LNCaP clone FGC (cell line): ENCODE measurements at regions not wholly inside any gene's neighbourhood (a gene's known extent, or its start where the extent isn't known, plus 50 kb on each side); places are given as distances from the start of the nearest gene placed in this dataset.

Source experiments
- DNase-seq: peaks from one replicate; pipeline ENCODE4 v3.0.0-alpha.2; 2011; ENCODE audit warnings: low read depth
- H3K4me3 ChIP-seq: 2 replicates; pipeline ENCODE4 v1.5.1; 2011; ENCODE audit warnings: mild to moderate bottlenecking, low read depth, low read length, control low read depth
- TF ChIP-seq, protein P1 (sequence below): IDR thresholded peaks from 2 replicates; pipeline ENCODE4 v1.5.1; 2012; ENCODE audit warnings: mild to moderate bottlenecking; ENCODE audit not compliant: control insufficient read depth, insufficient read depth; ENCODE audit errors: extremely low read depth

DNA sequence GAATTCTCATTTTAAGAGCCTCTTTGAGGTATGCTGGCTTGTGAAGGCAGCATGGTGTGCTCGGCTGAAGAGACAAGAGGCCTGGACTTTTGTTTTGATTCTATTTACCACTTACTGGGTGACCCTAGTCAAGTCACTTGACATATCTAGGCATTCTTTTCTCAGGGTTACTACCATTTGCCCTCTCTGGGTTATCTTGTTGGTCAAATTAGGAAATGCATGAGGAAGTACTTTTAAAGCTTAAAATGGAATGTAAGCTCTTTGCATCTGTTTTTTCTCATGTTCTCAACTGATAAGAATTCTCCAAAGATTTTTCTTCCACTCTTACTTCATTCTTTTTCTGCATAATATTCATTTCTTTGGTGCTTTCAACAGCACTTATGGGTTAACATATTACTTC, 173.1 kb downstream of the PLK2 start:
- TF ChIP-seq, protein P1, sequence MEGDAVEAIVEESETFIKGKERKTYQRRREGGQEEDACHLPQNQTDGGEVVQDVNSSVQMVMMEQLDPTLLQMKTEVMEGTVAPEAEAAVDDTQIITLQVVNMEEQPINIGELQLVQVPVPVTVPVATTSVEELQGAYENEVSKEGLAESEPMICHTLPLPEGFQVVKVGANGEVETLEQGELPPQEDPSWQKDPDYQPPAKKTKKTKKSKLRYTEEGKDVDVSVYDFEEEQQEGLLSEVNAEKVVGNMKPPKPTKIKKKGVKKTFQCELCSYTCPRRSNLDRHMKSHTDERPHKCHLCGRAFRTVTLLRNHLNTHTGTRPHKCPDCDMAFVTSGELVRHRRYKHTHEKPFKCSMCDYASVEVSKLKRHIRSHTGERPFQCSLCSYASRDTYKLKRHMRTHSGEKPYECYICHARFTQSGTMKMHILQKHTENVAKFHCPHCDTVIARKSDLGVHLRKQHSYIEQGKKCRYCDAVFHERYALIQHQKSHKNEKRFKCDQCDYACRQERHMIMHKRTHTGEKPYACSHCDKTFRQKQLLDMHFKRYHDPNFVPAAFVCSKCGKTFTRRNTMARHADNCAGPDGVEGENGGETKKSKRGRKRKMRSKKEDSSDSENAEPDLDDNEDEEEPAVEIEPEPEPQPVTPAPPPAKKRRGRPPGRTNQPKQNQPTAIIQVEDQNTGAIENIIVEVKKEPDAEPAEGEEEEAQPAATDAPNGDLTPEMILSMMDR: no peak
- no peak overlapping the region for H3K4me3 ChIP-seq
- DNase-seq: no peak

DNA sequence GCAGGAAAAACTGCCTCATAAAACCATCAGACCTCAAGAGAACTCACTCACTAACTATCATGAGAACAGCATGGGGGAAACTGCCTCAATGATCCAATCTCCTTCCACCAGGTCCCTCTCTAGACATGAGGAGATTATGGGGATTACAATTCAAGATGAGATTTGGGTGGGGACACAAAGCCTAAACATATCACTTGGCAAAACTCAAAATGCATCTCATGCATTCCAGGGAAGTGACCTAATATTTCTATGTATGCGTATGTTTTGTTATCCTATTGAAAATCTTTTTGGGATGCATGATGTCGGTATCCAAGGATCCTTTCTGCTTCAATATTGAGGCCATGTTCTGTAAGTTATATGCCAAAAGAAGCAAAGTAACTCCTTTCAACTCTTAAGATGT, 174.0 kb downstream of the PLK2 start:
- DNase-seq: no peak
- no peak overlapping the region for H3K4me3 ChIP-seq
- TF ChIP-seq, protein P1: no peak

- TF ChIP-seq, protein P1: no peak
- H3K4me3 ChIP-seq: no peak overlapping the region
- no peak for DNase-seq
These were observed 175.0 kb downstream of the PLK2 start for GRCh38 chr5:58284886-58285285.

DNA sequence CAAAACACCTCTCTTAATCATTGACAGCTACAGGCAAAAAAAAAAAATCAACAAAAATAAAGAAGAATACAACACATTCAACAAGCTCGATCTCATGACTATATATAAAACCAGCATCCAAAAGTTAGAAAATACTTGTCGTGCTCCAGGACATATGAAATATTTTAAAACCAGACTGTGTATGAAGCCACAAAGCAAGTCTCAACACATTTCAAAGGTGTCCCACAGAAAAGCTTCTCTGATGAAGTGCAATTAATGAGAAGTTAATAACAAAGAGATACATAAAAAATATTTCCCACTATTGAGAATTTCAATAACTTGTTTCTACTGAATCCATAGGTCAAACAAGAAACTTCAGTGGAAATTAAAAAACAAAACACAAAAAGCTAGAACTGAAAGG, 178.7 kb downstream of the PLK2 start:
- DNase-seq: no peak
- TF ChIP-seq, protein P1: no peak
- H3K4me3 ChIP-seq: no peak overlapping the region

- TF ChIP-seq, protein P1: no peak
- DNase-seq: no peak
- no peak overlapping the region for H3K4me3 ChIP-seq
These were observed 180.6 kb downstream of the PLK2 start for GRCh38 chr5:58279259-58279658.

- TF ChIP-seq, protein P1: no peak
- no peak for DNase-seq
- H3K4me3 ChIP-seq: no peak overlapping the region
These were observed 183.5 kb downstream of the PLK2 start for GRCh38 chr5:58276431-58276830.

- TF ChIP-seq, protein P1: no peak
- H3K4me3 ChIP-seq: no peak overlapping the region
- no peak for DNase-seq
These were observed 184.4 kb downstream of the PLK2 start for GRCh38 chr5:58275516-58275915.
